Breast epithelium (tissue), 3 donors: ENCODE measurements at regions not wholly inside any gene's neighbourhood (a gene's known extent, or its start where the extent isn't known, plus 50 kb on each side); places are given as distances from the start of the nearest gene placed in this dataset.

ENCODE experiments used
- POLR2A ChIP-seq: fragments of 450-650 bp; IDR thresholded peaks from one replicate; pipeline ENCODE4 v1.6.1; 2016; ENCODE audit warnings: antibody characterized with exemption, mild to moderate bottlenecking, moderate library complexity
- POLR2AphosphoS5 ChIP-seq, 3 donors: sonication (generic); formaldehyde crosslinking; IDR thresholded peaks; one replicate each; pipeline ENCODE4 v1.6.1; 2017; ENCODE audit warnings: antibody characterized with exemption in 3 of 3
- TF ChIP-seq, protein P1 (sequence below), 3 donors: fragments of 450-650 bp; IDR thresholded peaks; one replicate each; pipeline ENCODE4 v1.5.1; 2016 to 2017; ENCODE audit warnings: antibody characterized with exemption in 3 of 3, mild to moderate bottlenecking in 3 of 3, moderate library complexity in 3 of 3

DNA sequence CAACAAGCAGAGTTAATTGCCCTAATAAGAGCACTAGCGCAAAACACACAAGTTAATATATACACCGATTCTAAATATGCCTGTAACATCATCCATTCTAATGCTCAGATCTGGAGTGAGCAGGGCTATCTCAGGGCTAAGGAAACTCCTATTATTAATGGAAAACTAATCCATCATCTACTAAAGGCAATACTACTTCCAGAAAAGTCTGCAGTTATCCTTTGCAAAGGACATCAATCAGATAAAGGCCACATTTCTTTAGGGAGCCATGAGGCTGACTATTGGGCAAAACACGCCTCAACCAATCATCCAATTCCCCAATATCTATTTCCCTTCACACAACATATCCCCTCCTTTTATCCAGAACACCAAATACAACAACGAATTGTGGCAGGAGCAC lies 1032.3 kb upstream of the NUDT12 start:
- TF ChIP-seq POLR2A: no peak
- TF ChIP-seq, protein P1, sequence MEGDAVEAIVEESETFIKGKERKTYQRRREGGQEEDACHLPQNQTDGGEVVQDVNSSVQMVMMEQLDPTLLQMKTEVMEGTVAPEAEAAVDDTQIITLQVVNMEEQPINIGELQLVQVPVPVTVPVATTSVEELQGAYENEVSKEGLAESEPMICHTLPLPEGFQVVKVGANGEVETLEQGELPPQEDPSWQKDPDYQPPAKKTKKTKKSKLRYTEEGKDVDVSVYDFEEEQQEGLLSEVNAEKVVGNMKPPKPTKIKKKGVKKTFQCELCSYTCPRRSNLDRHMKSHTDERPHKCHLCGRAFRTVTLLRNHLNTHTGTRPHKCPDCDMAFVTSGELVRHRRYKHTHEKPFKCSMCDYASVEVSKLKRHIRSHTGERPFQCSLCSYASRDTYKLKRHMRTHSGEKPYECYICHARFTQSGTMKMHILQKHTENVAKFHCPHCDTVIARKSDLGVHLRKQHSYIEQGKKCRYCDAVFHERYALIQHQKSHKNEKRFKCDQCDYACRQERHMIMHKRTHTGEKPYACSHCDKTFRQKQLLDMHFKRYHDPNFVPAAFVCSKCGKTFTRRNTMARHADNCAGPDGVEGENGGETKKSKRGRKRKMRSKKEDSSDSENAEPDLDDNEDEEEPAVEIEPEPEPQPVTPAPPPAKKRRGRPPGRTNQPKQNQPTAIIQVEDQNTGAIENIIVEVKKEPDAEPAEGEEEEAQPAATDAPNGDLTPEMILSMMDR (IDR thresholded peaks at IDR 0.05): no peak
- TF ChIP-seq POLR2AphosphoS5 (IDR thresholded peaks at IDR 0.05): no peak
